ENCODE measurements at regions not wholly inside any gene's neighbourhood (a gene's known extent, or its start where the extent isn't known, plus 50 kb on each side); places are given as distances from the start of the nearest gene placed in this dataset.

GRCh38 chr12:98178126-98178525 is 337.3 kb upstream of the TMPO start:
- TF ChIP-seq POLR2A (IDR thresholded peaks at IDR 0.05; ENCODE audit: low read length) (no peak), GATA1 (IDR thresholded peaks at IDR 0.05; ENCODE audit: low read depth, low read length) (no peak)
